ENCODE measurements at regions not wholly inside any gene's neighbourhood (a gene's known extent, or its start where the extent isn't known, plus 50 kb on each side); places are given as distances from the start of the nearest gene placed in this dataset.

DNA sequence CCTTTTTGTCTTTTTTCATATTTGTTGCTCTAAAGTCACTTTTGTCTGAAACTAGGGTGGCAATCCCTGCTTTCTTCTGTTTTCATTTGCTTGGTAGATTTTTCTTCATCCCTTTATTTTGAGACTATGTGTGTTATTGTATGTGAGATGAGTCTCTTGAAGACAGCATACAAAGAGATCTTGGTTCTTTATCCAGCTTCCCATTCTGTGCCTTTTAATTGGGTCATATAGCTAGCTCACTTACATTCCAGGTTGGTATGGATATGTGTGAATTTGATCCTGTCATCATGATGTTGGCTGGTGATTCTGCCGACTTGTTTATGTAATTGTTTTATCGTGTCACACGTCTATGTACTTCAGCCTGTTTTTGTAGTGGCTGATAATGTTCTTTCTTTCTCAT lies 267.7 kb upstream of the MGAT4C start:
- Mint-ChIP-seq H3K27ac (no peak overlapping the region), H3K27me3 (no peaks in the 10 kb centered on the region), H3K9me3 (peaks cover 54% of the 10 kb centered on the region), H3K4me3 (no peak overlapping the region), H3K4me1 (ENCODE audit: low read depth) (no peaks in the 10 kb centered on the region), H3K36me3 (ENCODE audit: low read depth) (no peaks in the 10 kb centered on the region)
- intact Hi-C loops (cut with micrococcal nuclease) = no loop called here

DNA sequence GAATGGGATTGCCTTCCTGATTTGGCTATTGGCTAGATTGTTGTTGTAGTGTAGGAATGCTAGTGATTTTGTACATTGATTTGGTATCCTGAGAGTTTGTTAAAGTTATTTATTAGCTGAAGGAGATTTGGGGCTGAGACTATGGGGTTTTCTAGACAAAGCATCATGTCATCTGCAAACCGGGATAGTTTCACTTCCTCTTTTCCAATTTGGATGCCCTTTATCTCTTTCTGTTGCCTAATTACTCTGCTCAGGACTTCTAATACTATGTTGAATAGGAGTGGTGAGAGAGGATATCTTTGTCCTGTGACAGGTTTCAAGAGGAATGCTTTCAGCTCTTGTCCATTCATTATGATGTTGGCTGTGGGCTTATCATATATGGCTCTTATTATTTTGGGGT lies 265.7 kb upstream of the MGAT4C start:
- H3K36me3 Mint-ChIP-seq (ENCODE audit: low read depth) = no peaks in the 10 kb centered on the region
- intact Hi-C loops (cut with micrococcal nuclease) = no loop called here
- no peak overlapping the region for H3K4me3 Mint-ChIP-seq
- H3K27ac Mint-ChIP-seq = no peak overlapping the region
- no peaks in the 10 kb centered on the region for H3K4me1 Mint-ChIP-seq (ENCODE audit: low read depth)
- H3K27me3 Mint-ChIP-seq = no peaks in the 10 kb centered on the region
- H3K9me3 Mint-ChIP-seq = peaks cover 50% of the 10 kb centered on the region

DNA sequence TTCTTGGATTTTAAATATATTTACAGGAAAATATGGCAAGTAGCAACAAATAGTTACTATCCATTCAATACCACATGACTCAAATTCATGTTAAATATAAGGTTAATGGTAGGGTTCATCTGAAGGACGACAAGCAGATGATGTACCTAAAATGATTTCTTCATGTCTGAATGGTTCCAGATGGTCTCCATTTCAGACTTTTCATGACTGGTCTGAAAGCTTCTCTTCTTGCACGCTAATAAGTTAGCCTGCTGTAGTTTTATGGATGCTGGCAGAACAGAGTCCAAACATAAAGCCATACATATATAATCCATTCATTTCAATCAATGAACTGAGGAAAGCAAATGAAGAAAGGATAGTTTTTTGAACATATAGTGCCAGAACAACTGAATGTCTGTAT lies 257.0 kb upstream of the MGAT4C start:
- Mint-ChIP-seq H3K4me1 (ENCODE audit: low read depth) (no peaks in the 10 kb centered on the region), H3K36me3 (ENCODE audit: low read depth) (no peaks in the 10 kb centered on the region), H3K4me3 (no peak overlapping the region), H3K9me3 (peaks cover 8% of the 10 kb centered on the region), H3K27ac (no peak overlapping the region), H3K27me3 (no peaks in the 10 kb centered on the region)
- intact Hi-C loops (cut with micrococcal nuclease) = no loop called here

DNA sequence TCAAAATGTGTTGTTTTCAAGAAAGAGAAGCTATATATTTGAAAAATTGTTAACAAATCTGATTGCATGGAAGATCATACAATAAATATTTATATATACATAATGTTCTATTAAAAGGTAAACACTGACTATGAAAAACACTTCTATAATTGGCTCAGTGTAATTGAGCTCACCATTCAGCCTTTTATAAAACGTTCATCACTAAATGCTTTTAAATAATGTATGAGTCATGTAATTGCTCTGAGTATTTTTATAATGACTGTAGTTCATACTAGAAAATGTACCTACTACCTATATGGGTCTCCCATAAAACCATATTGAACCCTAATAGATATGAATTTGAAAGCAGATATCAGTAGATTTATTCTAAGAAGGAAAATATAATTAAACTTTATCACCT lies 240.4 kb upstream of the MGAT4C start:
- Mint-ChIP-seq H3K27ac (no peak overlapping the region), H3K27me3 (no peaks in the 10 kb centered on the region), H3K4me1 (ENCODE audit: low read depth) (no peaks in the 10 kb centered on the region), H3K4me3 (no peak overlapping the region), H3K9me3 (no peaks in the 10 kb centered on the region), H3K36me3 (ENCODE audit: low read depth) (no peaks in the 10 kb centered on the region)
- intact Hi-C loops (cut with micrococcal nuclease) = no loop called here

DNA sequence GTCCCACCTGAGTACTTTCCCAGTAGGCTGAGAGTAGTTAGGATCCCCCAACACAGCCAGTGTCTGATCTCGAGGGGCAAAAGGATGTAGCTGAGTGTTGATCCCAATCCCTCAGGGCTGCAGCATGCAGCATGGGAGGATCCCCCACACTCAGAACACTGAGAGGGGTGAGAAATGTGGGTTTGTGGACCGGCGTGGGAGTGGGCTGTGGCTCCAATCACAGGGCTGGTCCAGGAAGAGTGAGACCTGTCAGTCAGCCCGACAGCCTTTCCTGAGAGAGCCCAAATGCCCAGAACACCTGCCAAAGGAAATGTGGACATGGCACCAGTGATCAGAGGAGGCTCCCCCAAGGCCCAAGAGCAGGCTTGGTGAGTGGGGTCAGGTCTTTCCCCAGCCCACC lies 228.3 kb upstream of the MGAT4C start:
- Mint-ChIP-seq H3K36me3 (ENCODE audit: low read depth) (no peaks in the 10 kb centered on the region), H3K27ac (no peak overlapping the region), H3K9me3 (peaks cover 32% of the 10 kb centered on the region), H3K4me3 (no peak overlapping the region), H3K27me3 (no peaks in the 10 kb centered on the region), H3K4me1 (ENCODE audit: low read depth) (no peaks in the 10 kb centered on the region)
- intact Hi-C loops (cut with micrococcal nuclease) = no loop called here

DNA sequence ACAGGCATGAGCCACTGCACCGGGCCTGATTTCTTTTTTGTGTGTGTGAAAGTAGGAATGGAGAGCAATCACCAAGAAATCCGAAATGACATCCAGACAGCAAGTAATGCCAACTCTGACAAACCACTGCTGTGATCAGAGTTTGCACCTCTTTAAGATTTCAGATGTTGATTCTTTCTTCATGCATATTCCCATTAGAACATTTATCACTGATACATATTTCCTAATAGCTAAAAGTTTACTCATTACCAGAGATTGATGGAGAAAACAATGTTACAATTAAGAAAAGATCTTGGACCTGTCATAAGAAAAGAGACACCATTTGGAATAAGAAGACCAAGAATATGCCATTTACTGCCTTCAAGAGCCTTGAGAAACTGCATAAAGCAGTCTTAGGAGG lies 217.0 kb upstream of the MGAT4C start:
- no peaks in the 10 kb centered on the region for H3K36me3 Mint-ChIP-seq (ENCODE audit: low read depth)
- intact Hi-C loops (cut with micrococcal nuclease) = no loop called here
- H3K27ac Mint-ChIP-seq = no peak overlapping the region
- no peak overlapping the region for H3K4me3 Mint-ChIP-seq
- no peaks in the 10 kb centered on the region for H3K4me1 Mint-ChIP-seq (ENCODE audit: low read depth)
- no peaks in the 10 kb centered on the region for H3K27me3 Mint-ChIP-seq
- H3K9me3 Mint-ChIP-seq = no peaks in the 10 kb centered on the region

DNA sequence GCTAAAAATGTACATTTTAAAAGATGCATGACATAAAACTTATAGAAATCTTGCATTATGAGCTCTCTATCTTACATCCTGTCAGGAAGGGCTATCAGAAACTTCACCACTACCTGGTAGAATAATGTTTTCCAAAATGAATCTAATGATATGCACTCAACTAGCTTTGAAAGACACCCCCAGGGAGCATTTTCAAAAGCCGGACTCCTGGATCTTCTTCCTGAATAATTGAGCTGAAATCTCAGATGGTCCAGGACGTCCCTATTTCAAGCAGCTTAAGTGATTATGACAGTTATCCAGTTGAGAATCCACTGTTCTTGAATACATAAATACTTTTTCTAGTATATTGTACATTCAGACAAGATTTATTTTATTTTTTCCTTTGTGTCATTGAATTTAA lies 200.6 kb upstream of the MGAT4C start:
- H3K4me1 Mint-ChIP-seq (ENCODE audit: low read depth) = no peaks in the 10 kb centered on the region
- intact Hi-C loops (cut with micrococcal nuclease) = no loop called here

DNA sequence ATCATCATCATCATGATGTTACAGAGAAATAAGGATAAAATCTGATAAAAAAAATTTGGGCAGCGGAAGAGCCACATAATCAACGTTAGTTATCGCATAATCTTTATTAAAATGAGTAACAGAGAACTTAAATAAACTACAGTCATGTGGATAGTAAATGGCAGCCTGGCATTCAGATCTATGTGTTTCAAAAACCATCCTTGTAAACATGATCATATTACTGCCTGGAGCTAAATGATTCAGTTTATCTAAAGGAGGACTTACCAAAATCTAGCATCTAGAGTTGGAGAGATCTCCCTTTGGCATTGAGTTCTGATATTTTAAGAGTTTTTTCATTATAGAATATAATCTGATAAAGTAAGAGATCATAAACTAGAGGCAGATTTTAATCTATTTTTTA lies 200.1 kb upstream of the MGAT4C start:
- H3K4me3 Mint-ChIP-seq = no peak overlapping the region
- no peaks in the 10 kb centered on the region for H3K27me3 Mint-ChIP-seq
- H3K36me3 Mint-ChIP-seq (ENCODE audit: low read depth) = no peaks in the 10 kb centered on the region
- no peaks in the 10 kb centered on the region for H3K9me3 Mint-ChIP-seq
- H3K4me1 Mint-ChIP-seq (ENCODE audit: low read depth) = no peaks in the 10 kb centered on the region
- no peak overlapping the region for H3K27ac Mint-ChIP-seq
- intact Hi-C loops (cut with micrococcal nuclease) = no loop called here

More for the DNA sequence above, 200.6 kb upstream of the MGAT4C start:
- H3K27me3 Mint-ChIP-seq = no peaks in the 10 kb centered on the region
- no peak overlapping the region for H3K27ac Mint-ChIP-seq
- no peak overlapping the region for H3K4me3 Mint-ChIP-seq
- H3K36me3 Mint-ChIP-seq (ENCODE audit: low read depth) = no peaks in the 10 kb centered on the region
- H3K9me3 Mint-ChIP-seq = no peaks in the 10 kb centered on the region

DNA sequence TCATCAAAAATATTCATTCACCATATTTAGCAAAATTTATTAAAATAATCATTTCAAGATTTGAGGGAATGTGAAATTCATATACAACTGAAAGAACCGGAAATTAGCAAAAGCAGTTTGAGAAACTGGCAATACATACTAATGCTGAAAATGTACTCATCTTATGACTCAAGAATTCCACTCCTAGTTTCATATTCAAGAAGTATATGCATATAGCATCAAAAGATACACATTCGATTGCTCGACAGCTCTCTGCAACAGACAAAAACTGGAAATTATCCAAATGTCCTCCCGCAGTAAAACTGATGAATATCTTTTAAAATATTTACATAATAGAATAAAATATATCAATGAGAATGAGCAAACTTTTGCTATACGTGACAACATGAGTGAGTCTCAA lies 189.2 kb upstream of the MGAT4C start:
- H3K9me3 Mint-ChIP-seq = no peaks in the 10 kb centered on the region
- no peaks in the 10 kb centered on the region for H3K36me3 Mint-ChIP-seq (ENCODE audit: low read depth)
- intact Hi-C loops (cut with micrococcal nuclease) = no loop called here
- no peak overlapping the region for H3K4me3 Mint-ChIP-seq
- H3K4me1 Mint-ChIP-seq (ENCODE audit: low read depth) = no peaks in the 10 kb centered on the region
- no peaks in the 10 kb centered on the region for H3K27me3 Mint-ChIP-seq
- H3K27ac Mint-ChIP-seq = no peak overlapping the region

DNA sequence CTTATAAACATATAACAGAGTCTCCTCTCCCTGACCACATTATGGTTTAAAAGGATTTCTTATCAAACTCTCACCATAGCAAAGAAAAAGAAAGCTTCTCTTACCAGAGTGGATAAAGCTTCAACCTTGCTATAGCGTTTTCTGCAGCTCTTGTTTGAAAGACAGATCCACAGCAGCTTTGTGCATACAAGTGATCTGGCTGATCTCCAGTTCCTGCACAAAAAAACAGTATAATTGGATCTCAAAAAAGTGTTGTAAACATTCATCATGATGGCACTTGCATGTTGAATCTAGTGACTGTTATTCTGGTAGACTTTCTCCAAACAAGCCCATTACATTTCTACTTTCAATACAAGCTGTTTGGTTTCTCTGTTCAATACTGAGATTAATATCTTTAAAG lies 178.9 kb upstream of the MGAT4C start:
- Mint-ChIP-seq H3K36me3 (ENCODE audit: low read depth) (no peaks in the 10 kb centered on the region), H3K27me3 (no peaks in the 10 kb centered on the region), H3K4me3 (no peak overlapping the region), H3K27ac (no peak overlapping the region), H3K4me1 (ENCODE audit: low read depth) (no peaks in the 10 kb centered on the region), H3K9me3 (peaks cover 20% of the 10 kb centered on the region)
- intact Hi-C loops (cut with micrococcal nuclease) = no loop called here

DNA sequence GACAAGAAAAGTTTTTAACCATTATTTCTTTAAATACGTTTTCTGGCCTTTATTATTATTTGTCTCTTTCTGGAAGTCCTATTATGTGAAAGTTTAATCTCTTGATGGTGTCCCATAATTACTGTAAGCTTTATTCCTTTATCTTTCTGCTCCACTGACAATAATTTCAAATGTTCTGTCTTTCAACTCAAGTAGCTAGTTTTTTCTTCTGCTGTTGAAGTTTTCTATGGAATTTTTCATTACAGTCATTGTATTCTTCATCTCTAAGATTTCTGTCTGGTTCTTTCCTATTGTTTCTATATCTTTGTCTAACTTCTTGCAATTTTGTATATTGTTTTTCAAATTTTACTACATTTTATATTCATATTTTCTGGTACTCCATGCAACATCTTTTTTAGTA lies 173.6 kb upstream of the MGAT4C start:
- H3K9me3 Mint-ChIP-seq = peaks cover 35% of the 10 kb centered on the region
- H3K27me3 Mint-ChIP-seq = no peaks in the 10 kb centered on the region
- H3K36me3 Mint-ChIP-seq (ENCODE audit: low read depth) = no peaks in the 10 kb centered on the region
- no peaks in the 10 kb centered on the region for H3K4me1 Mint-ChIP-seq (ENCODE audit: low read depth)
- H3K4me3 Mint-ChIP-seq = no peak overlapping the region
- intact Hi-C loops (cut with micrococcal nuclease) = no loop called here
- no peak overlapping the region for H3K27ac Mint-ChIP-seq

DNA sequence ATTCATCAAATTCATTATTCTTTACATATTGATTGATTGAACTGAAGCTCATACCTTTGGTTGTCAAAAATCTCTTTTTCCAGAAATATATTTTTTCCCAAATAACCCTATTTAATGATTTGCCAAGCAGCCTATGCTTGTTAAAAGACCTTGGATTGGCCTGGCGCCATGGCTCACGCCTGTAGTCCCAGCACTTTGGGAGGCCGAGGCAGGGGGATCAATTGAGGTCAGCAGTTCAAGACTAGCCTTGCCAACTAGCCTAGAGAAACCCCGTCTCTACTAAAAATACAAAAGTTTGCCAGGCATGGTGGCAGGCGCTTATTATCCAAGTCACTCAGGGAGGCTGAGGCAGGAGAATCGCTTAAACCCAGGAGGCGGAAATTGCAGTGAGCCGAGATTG lies 165.1 kb upstream of the MGAT4C start:
- H3K4me3 Mint-ChIP-seq = no peak overlapping the region
- H3K9me3 Mint-ChIP-seq = no peaks in the 10 kb centered on the region
- no peaks in the 10 kb centered on the region for H3K36me3 Mint-ChIP-seq (ENCODE audit: low read depth)
- no peaks in the 10 kb centered on the region for H3K4me1 Mint-ChIP-seq (ENCODE audit: low read depth)
- H3K27me3 Mint-ChIP-seq = no peaks in the 10 kb centered on the region
- no peak overlapping the region for H3K27ac Mint-ChIP-seq
- intact Hi-C loops (cut with micrococcal nuclease) = no loop called here

DNA sequence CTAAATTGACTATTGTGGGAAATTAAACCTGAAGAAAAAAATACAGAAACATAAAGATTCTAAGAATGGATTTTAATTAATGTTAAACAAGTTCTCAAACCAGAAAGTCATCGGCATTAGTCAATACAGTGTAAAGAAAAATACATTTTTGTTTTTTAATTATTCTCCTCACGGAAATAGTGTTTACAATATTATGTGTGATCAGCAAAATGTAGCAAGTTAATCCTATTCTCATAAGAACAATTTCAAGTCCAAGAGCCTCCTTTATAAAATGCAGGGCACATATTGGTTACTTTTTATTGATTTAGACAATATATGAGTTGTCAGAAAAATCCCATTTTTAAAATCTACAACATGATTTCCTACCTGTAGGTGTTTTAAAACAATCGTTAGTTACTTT lies 158.0 kb upstream of the MGAT4C start:
- intact Hi-C loops (cut with micrococcal nuclease) = no loop called here
- H3K4me1 Mint-ChIP-seq (ENCODE audit: low read depth) = no peaks in the 10 kb centered on the region
- H3K9me3 Mint-ChIP-seq = peaks cover 49% of the 10 kb centered on the region
- no peak overlapping the region for H3K4me3 Mint-ChIP-seq
- no peaks in the 10 kb centered on the region for H3K36me3 Mint-ChIP-seq (ENCODE audit: low read depth)
- H3K27ac Mint-ChIP-seq = no peak overlapping the region
- H3K27me3 Mint-ChIP-seq = no peaks in the 10 kb centered on the region

DNA sequence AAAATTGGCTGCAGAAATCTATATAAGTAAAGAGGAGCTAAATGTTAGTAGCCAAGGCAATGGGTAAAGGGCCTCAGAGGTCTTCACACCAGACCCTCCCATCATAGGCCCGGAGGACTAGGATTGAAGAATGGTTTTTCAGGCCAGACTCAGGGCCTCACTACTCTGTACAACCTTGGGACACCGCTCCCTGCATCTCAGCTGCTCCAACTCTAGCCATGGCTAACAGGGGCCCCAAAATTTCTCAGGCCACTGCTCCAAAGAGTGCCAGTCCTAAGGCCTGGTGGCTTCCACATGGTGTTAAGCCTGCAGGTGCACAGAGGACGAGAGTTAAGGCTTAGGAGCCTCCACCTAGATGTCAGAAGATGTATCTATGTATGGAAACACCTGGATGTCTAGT lies 155.5 kb upstream of the MGAT4C start:
- no peaks in the 10 kb centered on the region for H3K27me3 Mint-ChIP-seq
- H3K27ac Mint-ChIP-seq = no peak overlapping the region
- H3K4me1 Mint-ChIP-seq (ENCODE audit: low read depth) = no peaks in the 10 kb centered on the region
- peaks cover 49% of the 10 kb centered on the region for H3K9me3 Mint-ChIP-seq
- H3K4me3 Mint-ChIP-seq = no peak overlapping the region
- no peaks in the 10 kb centered on the region for H3K36me3 Mint-ChIP-seq (ENCODE audit: low read depth)
- intact Hi-C loops (cut with micrococcal nuclease) = no loop called here

DNA sequence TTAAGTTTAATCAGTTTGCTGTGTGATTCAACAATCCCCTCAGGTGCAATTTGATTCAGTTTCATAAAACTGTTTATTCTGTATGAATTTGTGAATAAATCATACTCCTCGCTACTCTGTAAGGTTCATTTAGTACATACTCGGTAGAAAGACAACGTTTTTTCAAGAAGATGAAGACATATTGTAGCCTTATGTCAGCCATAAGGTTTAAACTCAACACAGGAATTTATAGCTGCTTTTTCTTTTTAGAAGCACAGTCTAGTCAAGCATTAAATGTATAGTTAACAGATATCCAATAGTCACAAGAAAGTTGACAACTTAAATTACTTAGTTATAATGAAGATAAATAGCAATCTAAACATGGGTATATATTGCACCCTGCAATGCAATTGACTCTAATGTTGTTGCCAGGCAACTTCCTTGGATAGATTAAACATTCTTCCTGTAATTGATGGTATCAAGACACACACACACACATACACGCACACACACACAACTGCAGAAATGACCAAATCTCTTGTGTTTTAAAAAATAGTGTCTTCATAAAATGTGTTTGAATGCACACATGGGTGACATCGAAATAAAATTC lies 151.5 kb upstream of the MGAT4C start:
- no peak overlapping the region for H3K4me3 Mint-ChIP-seq

More for the DNA sequence above, 151.5 kb upstream of the MGAT4C start:
- Mint-ChIP-seq H3K36me3 (ENCODE audit: low read depth) (no peaks in the 10 kb centered on the region), H3K27me3 (no peaks in the 10 kb centered on the region), H3K4me1 (ENCODE audit: low read depth) (no peaks in the 10 kb centered on the region), H3K9me3 (peaks cover 35% of the 10 kb centered on the region), H3K27ac (no peak overlapping the region)
- intact Hi-C loops (cut with micrococcal nuclease) = no loop called here

Data from dendritic cell treated with granulocyte-macrophage colony-stimulating factor and Interleukin-4, amounts not matched to agents 40 ng/mL and 50 ng/mL, for 4 days (primary cell).